Inflammatory macrophage treated with lipopolysaccharide for 4 hours (primary cell): ENCODE measurements at regions not wholly inside any gene's neighbourhood (a gene's known extent, or its start where the extent isn't known, plus 50 kb on each side); places are given as distances from the start of the nearest gene placed in this dataset.

Source experiments
- DNase-seq: peaks from one replicate; pipeline ENCODE4 v3.0.0-alpha.2; 2020

- DNase-seq, result no peak
Observed at GRCh38 chrX:23548164-23548563, 119.1 kb upstream of the PRDX4 start.

DNA sequence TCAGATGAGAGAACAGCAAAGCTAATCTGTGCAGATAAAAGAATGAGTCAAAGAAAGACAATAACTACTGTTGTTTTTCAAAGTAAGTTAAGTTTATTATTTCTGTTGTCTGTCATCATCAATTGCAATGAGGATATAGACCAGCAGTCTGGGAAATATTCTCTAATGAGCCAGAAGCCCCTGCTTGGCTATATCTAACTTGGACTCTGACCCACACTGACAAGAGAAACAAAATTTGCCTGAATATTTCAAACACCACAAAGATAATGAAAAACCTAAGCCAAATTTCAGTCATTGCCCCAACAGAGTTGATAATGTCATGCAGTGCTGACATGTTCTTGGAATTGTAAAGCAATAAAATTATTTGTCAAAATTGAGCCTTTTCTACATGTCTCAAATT is 115.0 kb upstream of the PRDX4 start:
- no peak for DNase-seq

GRCh38 chrX:23554304-23554703 is 113.0 kb upstream of the PRDX4 start:
- peak; percentile 3 for DNase-seq

GRCh38 chrX:23557070-23557469 is 110.2 kb upstream of the PRDX4 start:
- peak; percentile 15 for DNase-seq

DNA sequence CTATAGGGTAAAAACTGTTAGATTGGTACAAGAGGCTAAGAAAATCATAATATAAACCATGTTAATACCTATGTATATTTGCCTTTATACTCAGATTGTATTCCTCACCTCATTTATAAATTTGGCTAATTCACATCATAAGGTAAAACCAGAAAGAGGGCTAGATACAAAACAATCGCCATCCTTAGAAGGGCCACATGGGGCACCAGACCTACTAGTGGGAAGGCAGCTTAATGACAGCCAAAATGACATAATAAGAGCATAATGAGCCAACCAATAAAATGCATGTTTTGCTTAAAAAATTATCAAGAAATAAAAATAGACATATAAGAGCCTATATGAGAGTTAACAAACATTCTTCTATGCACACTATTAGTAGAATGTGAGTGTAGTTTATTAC is 107.3 kb upstream of the PRDX4 start:
- DNase-seq, result no peak

DNA sequence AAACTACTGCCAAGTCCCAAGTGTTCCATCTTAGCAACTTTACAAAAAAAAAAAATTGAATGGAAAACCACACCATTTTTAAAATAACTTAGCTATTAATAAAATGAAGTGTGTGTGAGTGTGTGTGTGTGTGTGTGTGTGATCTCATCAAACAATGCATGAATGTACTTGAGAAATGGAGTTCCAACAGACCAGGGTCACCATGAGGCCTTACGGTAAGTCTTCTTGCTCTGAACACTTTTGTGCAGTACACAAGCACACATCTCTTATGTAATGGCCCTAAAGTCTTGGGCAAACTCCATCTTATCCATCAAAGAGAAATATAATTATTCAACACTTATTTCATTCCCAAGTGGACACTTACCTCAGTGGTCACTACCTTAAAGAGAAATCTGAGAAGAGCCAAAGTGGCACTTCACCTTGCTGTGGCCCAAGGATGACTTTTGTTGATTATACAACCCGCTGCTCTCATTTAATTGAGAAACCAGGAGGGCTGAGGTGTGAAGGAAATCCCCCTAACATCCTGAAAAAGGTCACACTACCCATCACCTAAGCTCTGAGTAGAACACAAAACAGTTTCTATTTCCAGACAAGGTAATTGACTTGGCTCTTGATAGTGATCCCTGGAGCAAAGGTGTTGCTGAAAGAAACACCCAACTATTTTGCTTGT is 96.5 kb upstream of the PRDX4 start:
- DNase-seq, result no peak

- no peak for DNase-seq
Observed at GRCh38 chrX:23575281-23575680, 92.0 kb upstream of the PRDX4 start.

DNA sequence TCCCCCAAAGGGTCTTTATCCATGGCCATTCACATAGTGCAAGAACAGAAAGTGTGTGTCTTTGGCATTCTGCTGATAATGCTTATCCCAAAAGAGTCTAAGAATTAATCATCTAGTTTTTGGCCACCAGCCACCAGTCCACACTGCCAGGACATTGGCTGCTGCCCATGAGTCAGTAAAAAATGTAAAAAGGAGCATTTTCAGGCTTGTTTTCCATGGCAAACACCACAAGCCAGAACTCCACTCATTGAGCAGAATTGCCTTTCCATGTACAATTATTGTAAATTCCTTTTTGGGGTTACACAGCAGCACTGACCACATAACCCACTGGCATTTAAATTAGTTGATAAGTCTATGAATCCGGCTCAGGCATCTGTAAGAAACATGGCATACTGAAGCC is 89.2 kb upstream of the PRDX4 start:
- no peak for DNase-seq

GRCh38 chrX:23589496-23589895 is 77.8 kb upstream of the PRDX4 start:
- no peak for DNase-seq

- no peak for DNase-seq
Observed at GRCh38 chrX:23592741-23593140, 74.6 kb upstream of the PRDX4 start.

GRCh38 chrX:23598575-23598974 is 68.7 kb upstream of the PRDX4 start:
- no peak for DNase-seq

DNA sequence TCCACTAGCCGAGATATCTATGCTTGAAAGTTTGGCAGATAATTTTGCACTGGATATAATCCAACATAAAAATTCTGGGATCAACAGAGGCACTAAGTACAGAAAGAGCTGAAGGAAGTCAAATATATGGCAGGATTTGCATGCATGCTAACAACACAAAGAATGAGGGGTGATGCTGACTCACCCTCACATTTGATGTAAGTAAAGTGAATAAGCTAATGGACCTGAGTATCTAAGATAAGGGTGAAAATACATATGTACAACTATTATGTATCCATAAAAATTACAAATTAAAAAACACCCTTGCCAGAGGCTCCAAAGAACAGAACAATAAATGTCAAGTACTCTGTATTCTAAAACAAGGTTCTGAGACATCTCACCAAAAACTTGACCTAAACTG is 63.8 kb upstream of the PRDX4 start:
- DNase-seq, result no peak

GRCh38 chrX:23610495-23610894 is 56.8 kb upstream of the PRDX4 start:
- no peak for DNase-seq

- DNase-seq, result no peak
Observed at GRCh38 chrX:23612846-23613245, 54.4 kb upstream of the PRDX4 start.

GRCh38 chrX:23616361-23616760 is 50.9 kb upstream of the PRDX4 start:
- DNase-seq, result peak; percentile 2
